ENCODE measurements at regions not wholly inside any gene's neighbourhood (a gene's known extent, or its start where the extent isn't known, plus 50 kb on each side); places are given as distances from the start of the nearest gene placed in this dataset.

DNA sequence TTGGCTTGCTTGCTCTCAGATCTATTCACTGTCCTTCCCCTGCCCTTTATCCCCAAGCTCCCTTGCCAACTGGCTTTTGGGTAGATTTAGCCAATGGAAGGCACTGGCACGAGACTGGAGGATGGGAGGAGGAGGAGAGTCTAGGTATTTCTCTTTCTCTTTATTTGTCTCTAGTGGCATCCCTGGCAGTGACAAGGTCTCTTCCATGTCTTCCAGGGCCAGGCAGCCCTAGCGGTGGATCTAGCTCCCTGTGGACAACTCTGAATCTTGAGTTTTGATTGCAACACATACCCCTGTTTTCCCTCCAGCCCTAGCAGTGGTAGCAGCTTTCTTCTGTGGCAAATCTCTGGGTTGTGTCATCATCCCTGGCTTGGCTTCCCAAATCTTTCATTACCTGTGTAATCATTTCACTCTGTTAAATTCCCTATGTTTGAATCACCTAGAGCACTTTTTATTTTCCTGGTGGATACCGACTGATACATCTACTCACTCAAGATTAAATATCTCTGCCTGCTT, 171.1 kb upstream of the IRX6 start:
- TF ChIP-seq POLR2A (IDR thresholded peaks at IDR 0.05; ENCODE audit: low read depth, low read length): no peak
- no peak for TF ChIP-seq POLR2AphosphoS5 (IDR thresholded peaks at IDR 0.05; ENCODE audit: low read depth, low read length)

Measured in GM12892 (cell line).